GM10248 (cell line): ENCODE measurements at regions not wholly inside any gene's neighbourhood (a gene's known extent, or its start where the extent isn't known, plus 50 kb on each side); places are given as distances from the start of the nearest gene placed in this dataset.

Experiments used
- CTCF ChIA-PET: fragments of 300-600 bp; sonication (Branson Sonifier 250); formaldehyde crosslinking; extraction: SDS; loops from one replicate; lab custom pipeline; 2021; ENCODE audit warnings: antibody characterized with exemption; lab: Yijun Ruan, JAX
- POLR2A ChIA-PET: fragments of 350-650 bp; sonication (Branson Sonifier 250); formaldehyde crosslinking; extraction: SDS; loops from one replicate; lab custom pipeline; 2020; ENCODE audit warnings: antibody characterized with exemption; lab: Yijun Ruan, JAX
- DNase-seq: peaks from one replicate; pipeline ENCODE4 v3.0.0; 2012; ENCODE audit errors: extremely low spot score
- CTCF ChIP-seq: IDR thresholded peaks from 2 replicates; pipeline ENCODE4 v1.5.1; 2012; ENCODE audit warnings: mild to moderate bottlenecking, low read depth; ENCODE audit errors: extremely low read depth, missing control alignments, control extremely low read depth

DNA sequence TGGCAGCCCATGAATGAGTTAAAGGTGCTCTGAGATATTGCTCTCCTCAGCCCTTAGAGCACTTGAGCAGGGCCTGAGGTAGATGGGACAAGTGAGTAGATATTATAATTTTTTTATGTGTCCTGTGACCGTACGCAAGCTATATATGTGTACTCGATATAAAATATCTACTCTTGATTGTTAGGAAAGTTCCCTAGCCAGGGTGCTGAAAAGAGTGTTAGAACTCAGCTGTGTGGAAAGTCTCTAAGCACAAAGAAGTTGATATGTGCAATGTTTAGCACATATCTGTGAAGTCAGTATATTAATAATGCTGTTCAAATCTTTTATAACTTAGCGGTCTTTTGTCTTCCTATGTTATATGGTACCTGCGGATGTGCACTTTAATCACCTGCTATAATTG is 114.6 kb upstream of the PLD5 start:
- no peak for TF ChIP-seq CTCF
- DNase-seq: no peak
- CTCF ChIA-PET: interaction anchor here (1.3 kb wide), 1 partner anchor 9 kb away, joined by 5 read pairs; no protein-coding TSS in a partner anchor
- POLR2A ChIA-PET: no interaction called here

GRCh38 chr1:242634732-242635131 is 110.2 kb upstream of the PLD5 start:
- no peak for DNase-seq
- ChIA-PET CTCF (interaction anchor here (1.3 kb wide), 1 partner anchor 9 kb away, joined by 3 read pairs; no protein-coding TSS in a partner anchor), POLR2A (no interaction called here)
- TF ChIP-seq CTCF: no peak

- DNase-seq: no peak
- no peak for TF ChIP-seq CTCF
- CTCF ChIA-PET: no interaction called here
- POLR2A ChIA-PET: no interaction called here
These were observed 104.9 kb upstream of the PLD5 start for GRCh38 chr1:242629396-242629795.

- TF ChIP-seq CTCF: no peak
- no peak for DNase-seq
- ChIA-PET POLR2A (no interaction called here), CTCF (no interaction called here)
These were observed 99.3 kb upstream of the PLD5 start for GRCh38 chr1:242623756-242624155.

DNA sequence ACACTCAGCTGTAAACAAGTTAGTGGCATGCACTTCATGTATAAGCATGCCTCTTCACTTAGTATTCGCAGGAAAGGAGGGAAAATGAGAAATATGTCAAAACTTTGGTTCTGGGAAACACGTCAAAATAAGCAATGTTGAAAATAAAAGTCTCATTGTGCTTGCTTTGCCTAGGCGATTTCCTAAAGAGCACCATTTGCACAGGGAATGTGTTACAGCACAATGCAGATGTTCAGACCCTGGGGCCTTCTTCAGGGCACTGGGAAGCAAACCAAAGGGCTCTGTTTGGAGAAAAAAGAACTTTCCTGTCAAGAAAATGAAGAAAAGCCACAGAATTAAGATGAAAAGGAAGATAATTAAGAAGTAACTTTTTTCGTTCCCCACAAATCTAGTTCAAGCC is 98.6 kb upstream of the PLD5 start:
- POLR2A ChIA-PET: no interaction called here
- DNase-seq: no peak
- no peak for TF ChIP-seq CTCF
- CTCF ChIA-PET: no interaction called here

DNA sequence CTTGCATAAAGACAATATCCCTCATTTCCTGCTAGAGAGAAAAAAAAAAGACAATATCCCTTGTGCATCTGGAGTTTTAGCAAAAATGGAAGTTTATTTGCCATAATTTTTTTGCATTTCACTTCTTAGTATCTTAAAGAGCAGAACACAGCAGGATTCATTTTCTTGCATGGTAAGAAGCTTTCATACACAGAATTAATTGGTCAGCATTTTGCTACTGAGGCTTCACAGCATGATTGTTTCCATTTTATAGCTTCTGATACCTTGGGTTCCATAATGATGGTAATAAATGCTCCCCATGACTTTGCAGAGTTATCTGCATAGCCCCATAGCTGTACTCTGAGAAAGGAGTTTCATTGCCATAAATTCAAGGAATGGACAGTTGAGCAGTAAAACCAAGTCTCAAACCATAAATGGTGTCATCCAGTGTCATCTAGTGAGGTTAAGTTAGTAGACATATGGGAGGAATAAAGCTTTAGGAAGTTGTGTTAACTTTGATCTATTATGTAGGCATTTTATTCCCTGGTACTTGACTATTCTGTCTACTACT is 88.8 kb upstream of the PLD5 start:
- ChIA-PET CTCF (no interaction called here), POLR2A (no interaction called here)
- TF ChIP-seq CTCF: no peak
- DNase-seq: no peak
